CD4-positive, alpha-beta T cell treated with Interleukin-6 for 4 hours (primary cell): ENCODE measurements at regions not wholly inside any gene's neighbourhood (a gene's known extent, or its start where the extent isn't known, plus 50 kb on each side); places are given as distances from the start of the nearest gene placed in this dataset.

Experiments
- DNase-seq: peaks from one replicate; pipeline ENCODE4 v3.0.0-alpha.2; 2020; ENCODE audit warnings: mixed read lengths

GRCh38 chr21:28783641-28784185 lies 209.0 kb downstream of the LTN1 start:
- DNase-seq = no peak

- DNase-seq = no peak
Measured at GRCh38 chr21:28781602-28782276, 210.9 kb downstream of the LTN1 start.

GRCh38 chr21:28779914-28780313 lies 212.8 kb downstream of the LTN1 start:
- no peak for DNase-seq

- no peak for DNase-seq
Measured at GRCh38 chr21:28776251-28776650, 216.4 kb downstream of the LTN1 start.

GRCh38 chr21:28775071-28775470 lies 217.6 kb downstream of the LTN1 start:
- no peak for DNase-seq

- DNase-seq = no peak
Measured at GRCh38 chr21:28773036-28773435, 219.6 kb downstream of the LTN1 start.

GRCh38 chr21:28771790-28772501 lies 220.7 kb downstream of the LTN1 start:
- DNase-seq = no peak

- no peak for DNase-seq
Measured at GRCh38 chr21:28770867-28771661, 221.6 kb downstream of the LTN1 start.

GRCh38 chr21:28769683-28770082 lies 223.0 kb downstream of the LTN1 start:
- no peak for DNase-seq

- no peak for DNase-seq
Measured at GRCh38 chr21:28768753-28769152, 223.9 kb downstream of the LTN1 start.

GRCh38 chr21:28767523-28767922 lies 225.2 kb downstream of the LTN1 start:
- no peak for DNase-seq

GRCh38 chr21:28763809-28764418 lies 228.8 kb downstream of the LTN1 start:
- no peak for DNase-seq

- DNase-seq = no peak
Measured at GRCh38 chr21:28762357-28762735, 230.3 kb downstream of the LTN1 start.

GRCh38 chr21:28761674-28762356 lies 230.9 kb downstream of the LTN1 start:
- DNase-seq = no peak

GRCh38 chr21:28758883-28759242 lies 233.8 kb downstream of the LTN1 start:
- no peak for DNase-seq

GRCh38 chr21:28758042-28758882 lies 234.4 kb downstream of the LTN1 start:
- DNase-seq = no peak

- no peak for DNase-seq
Measured at GRCh38 chr21:28754862-28755261, 237.8 kb downstream of the LTN1 start.

GRCh38 chr21:28754127-28754611 lies 238.5 kb downstream of the LTN1 start:
- no peak for DNase-seq

- DNase-seq = no peak
Measured at GRCh38 chr21:28752131-28752530, 240.5 kb downstream of the LTN1 start.

GRCh38 chr21:28751176-28751575 lies 241.5 kb downstream of the LTN1 start:
- DNase-seq = no peak

- no peak for DNase-seq
Measured at GRCh38 chr21:28750565-28750964, 242.1 kb downstream of the LTN1 start.
